Central memory CD4-positive, alpha-beta T cell (primary cell): ENCODE measurements at regions not wholly inside any gene's neighbourhood (a gene's known extent, or its start where the extent isn't known, plus 50 kb on each side); places are given as distances from the start of the nearest gene placed in this dataset.

Experiments used
- DNase-seq: peaks from one replicate; pipeline ENCODE4 v3.0.0; 2022

GRCh38 chr5:52504584-52505240, 283.0 kb upstream of the ITGA1 start:
- no peak for DNase-seq

- no peak for DNase-seq
Observed at GRCh38 chr5:52517667-52518066, 270.0 kb upstream of the ITGA1 start.

DNA sequence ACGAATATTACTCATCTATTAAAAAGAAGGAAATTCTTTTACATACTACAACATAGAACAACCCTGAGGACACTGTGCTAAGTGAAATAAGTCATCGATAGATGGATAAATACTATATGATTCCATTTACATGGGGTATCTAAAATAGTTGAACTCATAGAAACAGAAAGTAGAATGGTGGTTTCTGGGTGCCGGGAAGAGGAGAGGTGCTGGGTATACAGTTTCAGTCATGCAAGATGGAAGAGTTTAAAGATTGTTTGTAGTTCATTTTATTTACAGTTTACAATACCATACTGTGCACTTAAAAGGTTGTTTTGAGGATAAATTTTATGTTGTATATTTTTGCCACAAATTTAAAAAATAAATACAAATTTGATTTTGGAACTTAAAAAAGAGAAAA, 267.5 kb upstream of the ITGA1 start:
- no peak for DNase-seq

GRCh38 chr5:52521236-52521635, 266.5 kb upstream of the ITGA1 start:
- DNase-seq, result no peak

- no peak for DNase-seq
Observed at GRCh38 chr5:52523701-52524100, 264.0 kb upstream of the ITGA1 start.

DNA sequence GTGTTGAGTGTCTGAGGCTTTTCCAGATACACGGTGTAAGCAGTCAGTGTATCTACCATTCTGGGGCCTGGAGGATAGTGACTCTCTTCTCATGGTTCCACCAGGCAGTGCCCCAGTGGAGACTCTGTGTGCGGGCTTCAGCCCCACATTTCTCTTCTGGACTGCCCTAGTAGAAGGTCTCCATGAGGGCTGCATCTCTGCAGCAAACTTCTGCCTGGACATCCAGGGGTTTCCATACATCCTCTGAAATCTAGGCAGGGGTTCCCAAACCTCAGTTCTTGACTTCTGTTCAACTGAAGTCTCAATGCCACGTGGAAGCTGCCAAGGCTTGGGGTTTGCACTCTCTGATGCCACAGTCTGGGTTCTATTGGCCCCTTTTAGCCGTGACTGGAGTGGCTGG, 256.6 kb upstream of the ITGA1 start:
- DNase-seq, result no peak

DNA sequence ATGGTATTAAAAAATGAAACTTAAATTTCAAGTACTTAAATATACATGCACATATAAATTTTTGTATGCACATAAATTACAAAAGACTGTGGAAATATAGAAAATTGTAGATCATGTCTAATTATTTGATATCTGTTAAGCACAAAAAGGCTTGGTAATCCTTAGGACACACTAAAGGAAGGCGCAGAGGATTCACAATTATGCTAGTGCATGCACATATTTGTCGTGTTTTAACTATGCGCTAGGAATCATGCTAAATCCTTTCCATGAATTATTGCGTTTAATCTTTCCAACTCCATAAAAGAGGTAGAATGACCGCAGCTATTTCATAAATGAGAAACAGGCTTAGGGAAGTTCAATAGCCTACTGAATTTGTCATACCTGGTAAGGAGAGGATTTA, 244.1 kb upstream of the ITGA1 start:
- no peak for DNase-seq

DNA sequence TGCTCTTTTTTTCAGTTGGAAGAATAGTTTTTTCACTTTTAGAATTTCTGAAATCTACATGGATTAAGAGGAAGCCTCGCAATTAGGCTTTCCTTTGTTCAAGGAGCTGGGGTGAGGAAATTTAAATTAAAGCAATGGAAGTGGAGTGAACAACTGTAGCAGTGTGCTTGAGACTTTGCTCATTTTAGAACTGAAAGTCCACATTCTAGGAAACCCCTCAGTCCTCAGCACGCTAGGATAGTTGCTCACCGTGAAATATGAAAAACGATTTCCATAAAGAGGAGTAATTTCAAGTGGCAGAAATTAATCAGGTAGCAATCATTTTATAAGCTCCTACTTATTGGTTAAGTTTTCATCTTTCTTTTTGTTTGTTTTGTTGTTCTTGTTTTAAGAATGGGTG, 243.0 kb upstream of the ITGA1 start:
- no peak for DNase-seq

DNA sequence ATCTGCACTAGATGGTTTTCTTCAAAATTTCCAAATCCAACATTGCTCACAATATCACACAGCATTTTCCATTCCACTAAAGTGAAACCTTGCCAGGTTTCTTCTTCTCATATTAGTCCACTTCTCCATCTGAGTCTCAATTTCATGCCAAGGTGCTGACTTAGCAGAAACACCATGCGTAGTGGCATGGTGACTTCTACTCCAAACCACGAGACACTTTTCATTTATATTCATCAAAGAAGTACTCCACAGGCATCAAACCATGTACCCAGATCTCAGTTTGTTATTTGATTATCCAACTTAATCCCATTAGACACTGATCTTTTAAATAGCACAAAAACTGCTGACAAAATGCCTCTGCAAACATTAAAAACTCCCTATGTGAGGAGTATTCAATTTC, 233.4 kb upstream of the ITGA1 start:
- no peak for DNase-seq

DNA sequence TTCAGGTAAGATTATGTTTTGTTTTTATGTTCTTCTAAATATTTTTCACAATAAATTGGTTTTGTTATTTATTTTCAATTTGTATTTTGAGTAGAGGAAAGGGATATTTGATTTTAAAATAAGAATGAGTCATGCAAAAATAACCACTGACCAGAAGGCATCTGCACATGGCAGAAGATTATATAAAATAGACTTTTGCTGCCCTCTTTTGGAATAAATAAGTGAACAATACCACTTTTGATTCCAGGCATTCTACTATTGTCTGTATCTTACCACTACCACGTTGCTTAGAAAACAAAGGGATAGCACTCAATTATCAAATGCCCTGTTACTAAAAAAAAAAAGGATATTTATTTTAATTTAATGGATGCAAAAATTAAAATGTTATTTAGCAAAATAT, 227.3 kb upstream of the ITGA1 start:
- DNase-seq, result no peak

DNA sequence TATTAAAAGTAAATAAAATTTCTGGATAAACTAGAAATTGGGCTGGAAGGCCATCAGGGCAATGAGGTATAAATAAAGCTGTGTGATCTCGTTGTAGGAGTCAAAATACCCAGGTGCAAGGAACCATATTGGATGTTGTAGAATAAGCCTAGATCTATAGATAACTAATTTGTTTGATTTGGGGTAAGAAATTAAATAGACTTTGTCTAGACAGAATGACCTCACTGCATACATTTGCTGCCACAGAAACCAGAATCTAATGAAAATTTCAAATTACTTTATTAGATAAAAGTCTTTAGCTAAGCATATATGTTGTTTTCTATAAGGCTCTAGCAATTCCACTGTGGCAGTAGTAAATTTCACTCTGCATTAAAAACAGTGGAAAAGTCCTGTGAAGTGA, 225.2 kb upstream of the ITGA1 start:
- no peak for DNase-seq

DNA sequence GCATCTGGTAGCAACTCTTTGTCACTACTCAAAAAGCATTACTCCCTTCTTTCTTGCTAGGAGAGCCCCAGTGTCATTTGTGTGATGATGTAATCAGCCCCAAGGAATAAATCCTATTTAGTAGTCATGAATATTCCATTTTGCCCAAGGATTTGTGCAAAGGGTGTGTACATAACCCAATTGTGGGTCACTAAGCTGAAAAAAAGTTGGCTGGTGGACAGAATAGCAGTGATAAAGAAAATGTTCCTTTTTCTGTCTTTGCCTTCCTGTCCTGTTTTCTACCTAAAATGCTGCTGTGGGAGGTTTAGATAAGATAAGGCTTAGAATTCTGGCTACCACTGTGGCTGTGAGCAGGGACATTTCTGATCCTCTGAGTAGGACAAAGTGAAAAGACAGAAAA, 223.1 kb upstream of the ITGA1 start:
- DNase-seq, result no peak

- DNase-seq, result no peak
Observed at GRCh38 chr5:52577546-52577945, 210.2 kb upstream of the ITGA1 start.

GRCh38 chr5:52579391-52579790, 208.3 kb upstream of the ITGA1 start:
- DNase-seq, result no peak

DNA sequence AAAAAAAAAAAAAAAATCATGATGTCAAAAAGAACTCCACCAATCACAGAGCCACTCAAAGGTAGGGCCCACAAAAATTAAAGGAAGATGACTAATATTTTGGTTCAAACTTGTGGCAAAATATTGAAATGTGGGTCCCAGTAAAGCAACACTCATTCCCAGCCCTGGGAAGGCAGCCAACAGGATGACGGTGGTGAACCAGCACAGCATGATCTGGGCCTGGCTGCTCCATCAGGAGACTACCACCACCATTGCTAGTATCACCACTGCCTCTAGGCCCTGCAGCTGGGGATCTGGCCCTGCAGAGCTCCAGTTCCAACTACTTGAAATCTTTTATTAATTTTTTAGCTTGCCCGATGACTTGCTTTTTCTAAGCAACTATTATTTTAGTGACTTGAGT, 206.8 kb upstream of the ITGA1 start:
- DNase-seq, result no peak

GRCh38 chr5:52582313-52582712, 205.4 kb upstream of the ITGA1 start:
- no peak for DNase-seq

- no peak for DNase-seq
Observed at GRCh38 chr5:52587131-52587530, 200.6 kb upstream of the ITGA1 start.

DNA sequence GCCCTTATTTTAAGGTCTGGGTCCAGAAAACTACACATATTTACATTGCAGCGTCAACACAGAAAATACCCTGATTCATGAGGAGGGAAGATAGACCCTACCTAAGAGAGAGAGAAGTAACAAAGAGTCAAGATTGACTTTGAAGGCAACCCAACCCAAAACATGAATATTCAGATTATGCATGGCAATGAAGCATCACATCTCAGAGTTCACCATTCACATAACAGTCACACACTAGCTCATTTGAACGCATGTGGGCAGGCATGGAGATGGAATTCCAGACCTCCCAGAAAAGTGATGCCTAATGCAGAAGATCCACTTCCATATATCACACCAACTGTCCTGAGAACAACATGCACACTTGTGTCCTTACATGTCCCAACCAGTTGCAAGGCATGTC, 190.1 kb upstream of the ITGA1 start:
- DNase-seq, result no peak

GRCh38 chr5:52598968-52599367, 188.7 kb upstream of the ITGA1 start:
- DNase-seq, result no peak

DNA sequence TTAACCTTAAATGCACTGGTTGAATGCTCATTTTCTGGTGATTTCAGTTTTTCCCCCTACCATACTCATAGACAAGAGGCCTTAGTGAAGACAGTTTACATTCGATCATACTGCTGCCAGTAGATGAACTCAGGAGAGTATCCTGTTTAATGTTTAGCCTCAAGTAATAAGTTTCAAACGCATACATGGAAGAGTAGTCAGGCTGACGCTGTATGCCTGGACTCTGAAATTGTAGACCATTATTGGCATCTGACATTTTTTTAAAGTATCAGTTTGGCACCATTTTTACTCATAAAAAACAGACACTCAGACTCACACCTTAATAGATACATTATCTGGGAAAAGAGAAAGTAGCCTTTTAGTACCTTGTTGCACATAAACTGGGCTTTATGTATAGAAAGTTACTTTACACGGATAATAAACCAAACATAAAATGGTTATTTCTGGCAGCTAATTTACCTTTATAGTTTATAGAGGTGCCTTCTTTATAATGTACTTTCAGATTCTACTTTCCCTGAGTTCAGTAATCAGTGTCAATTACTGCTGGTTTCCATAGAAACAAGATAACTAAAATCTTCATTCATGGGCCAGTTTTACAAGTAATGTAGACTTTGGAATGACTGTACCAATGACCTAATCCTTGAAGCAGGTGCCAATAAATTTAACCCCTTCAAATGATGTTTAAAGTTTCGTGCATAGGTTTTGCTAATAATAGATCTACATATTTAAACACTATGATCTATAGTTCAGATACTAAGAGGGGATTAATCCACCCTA, 183.8 kb upstream of the ITGA1 start:
- no peak for DNase-seq

DNA sequence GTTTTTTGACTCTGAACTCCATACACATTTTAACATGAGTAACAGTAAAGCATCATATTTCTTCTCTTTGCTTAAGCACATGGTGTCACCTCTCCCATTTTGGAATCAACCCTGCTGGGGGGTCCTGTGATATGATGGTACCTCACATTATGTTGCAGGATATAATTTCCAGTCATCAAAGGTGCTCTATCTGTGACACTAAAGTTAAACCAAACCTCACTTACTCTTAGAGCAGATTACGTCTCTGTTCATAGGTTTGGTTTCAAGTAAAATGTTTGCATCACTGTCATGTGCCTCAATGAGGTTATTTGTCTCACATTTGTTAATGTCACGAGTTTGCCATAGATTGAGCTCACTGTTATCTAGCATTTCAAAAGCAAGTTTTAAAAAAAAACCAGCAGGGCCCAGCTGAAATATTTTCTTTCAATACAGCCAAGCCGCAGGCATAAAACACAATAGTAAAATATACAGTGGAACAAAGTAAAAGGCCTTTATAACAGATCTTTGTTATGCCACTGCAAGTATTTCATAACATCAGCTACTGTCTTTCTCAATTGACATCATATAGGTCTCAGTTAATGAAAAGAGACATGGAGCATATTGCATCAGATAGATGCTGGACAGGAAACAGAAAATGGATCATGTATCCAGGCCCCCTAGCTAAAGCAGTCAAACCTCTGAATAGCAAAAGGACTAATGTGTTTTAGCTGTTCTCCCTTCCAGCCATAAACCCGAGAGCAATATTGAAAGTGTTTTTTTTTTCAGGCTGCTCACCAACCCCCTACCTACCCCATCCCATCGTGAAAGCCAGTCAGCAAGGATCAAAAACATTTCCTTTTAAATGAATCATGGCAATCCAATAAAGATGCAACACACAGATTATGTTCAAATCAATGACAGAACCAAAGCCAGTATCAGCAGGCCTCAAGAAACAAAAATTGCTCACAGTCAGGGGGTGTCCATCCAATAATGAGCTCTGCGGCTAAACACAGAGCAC, 182.1 kb upstream of the ITGA1 start:
- DNase-seq, result no peak

- no peak for DNase-seq
Observed at GRCh38 chr5:52607227-52607824, 180.4 kb upstream of the ITGA1 start.

GRCh38 chr5:52620315-52620714, 167.4 kb upstream of the ITGA1 start:
- no peak for DNase-seq
